Activated naive CD8-positive, alpha-beta T cell (primary cell): ENCODE measurements at regions not wholly inside any gene's neighbourhood (a gene's known extent, or its start where the extent isn't known, plus 50 kb on each side); places are given as distances from the start of the nearest gene placed in this dataset.
"Not testable (repeated sequence)": the region's sequence is repeated elsewhere in the genome, so short reads cannot be mapped to it uniquely, and the experiment has no call there.

Experiments
- H3K27ac Mint-ChIP-seq: one replicate; pipeline ENCODE4 v1.8.0; 2021; ENCODE audit warnings: mixed read lengths
- H3K27me3 Mint-ChIP-seq: one replicate; pipeline ENCODE4 v1.8.0; 2021; ENCODE audit warnings: mixed read lengths
- H3K36me3 Mint-ChIP-seq: one replicate; pipeline ENCODE4 v1.8.0; 2021; ENCODE audit warnings: mixed read lengths
- H3K4me1 Mint-ChIP-seq: one replicate; pipeline ENCODE4 v1.8.0; 2021; ENCODE audit warnings: low read depth, mixed read lengths
- H3K4me3 Mint-ChIP-seq: one replicate; pipeline ENCODE4 v1.8.0; 2021; ENCODE audit warnings: mild to moderate bottlenecking, mixed read lengths
- H3K9me3 Mint-ChIP-seq: one replicate; pipeline ENCODE4 v1.8.0; 2021; ENCODE audit warnings: low read depth, mixed read lengths

- Mint-ChIP-seq H3K27ac (no peak overlapping the region), H3K4me3 (no peak overlapping the region), H3K27me3 (peaks cover 2% of the 10 kb centered on the region), H3K36me3 (no peaks in the 10 kb centered on the region), H3K4me1 (no peaks in the 10 kb centered on the region), H3K9me3 (no peaks in the 10 kb centered on the region)
Measured at GRCh38 chr1:67482733-67483482, 52.7 kb upstream of the SERBP1 start.

GRCh38 chr1:67484492-67484891, 54.3 kb upstream of the SERBP1 start:
- Mint-ChIP-seq H3K4me1 (no peaks in the 10 kb centered on the region), H3K36me3 (no peaks in the 10 kb centered on the region), H3K27me3 (no peaks in the 10 kb centered on the region)

GRCh38 chr1:67485046-67485811, 55.0 kb upstream of the SERBP1 start:
- Mint-ChIP-seq H3K36me3 (no peaks in the 10 kb centered on the region), H3K27ac (no peak overlapping the region), H3K4me1 (no peaks in the 10 kb centered on the region), H3K4me3 (no peak overlapping the region), H3K27me3 (no peaks in the 10 kb centered on the region), H3K9me3 (no peaks in the 10 kb centered on the region)

More at GRCh38 chr1:67484492-67484891, 54.3 kb upstream of the SERBP1 start:
- Mint-ChIP-seq H3K27ac (no peak overlapping the region), H3K9me3 (no peaks in the 10 kb centered on the region), H3K4me3 (no peak overlapping the region)

GRCh38 chr1:67489643-67490042, 59.4 kb upstream of the SERBP1 start:
- Mint-ChIP-seq H3K4me1 (no peaks in the 10 kb centered on the region), H3K4me3 (no peak overlapping the region), H3K27me3 (no peaks in the 10 kb centered on the region), H3K9me3 (no peaks in the 10 kb centered on the region), H3K27ac (no peak overlapping the region), H3K36me3 (no peaks in the 10 kb centered on the region)

- no peaks in the 10 kb centered on the region for H3K4me1 Mint-ChIP-seq
- H3K27ac Mint-ChIP-seq, result no peak overlapping the region
- no peaks in the 10 kb centered on the region for H3K27me3 Mint-ChIP-seq
- no peaks in the 10 kb centered on the region for H3K36me3 Mint-ChIP-seq
- no peaks in the 10 kb centered on the region for H3K9me3 Mint-ChIP-seq
- H3K4me3 Mint-ChIP-seq, result no peak overlapping the region
Measured at GRCh38 chr1:67491280-67491679, 61.1 kb upstream of the SERBP1 start.

- H3K27ac Mint-ChIP-seq, result no peak overlapping the region
- H3K27me3 Mint-ChIP-seq, result no peaks in the 10 kb centered on the region
- no peaks in the 10 kb centered on the region for H3K36me3 Mint-ChIP-seq
- H3K4me1 Mint-ChIP-seq, result no peaks in the 10 kb centered on the region
- no peak overlapping the region for H3K4me3 Mint-ChIP-seq
- no peaks in the 10 kb centered on the region for H3K9me3 Mint-ChIP-seq
Measured at GRCh38 chr1:67493148-67493547, 62.9 kb upstream of the SERBP1 start.

DNA sequence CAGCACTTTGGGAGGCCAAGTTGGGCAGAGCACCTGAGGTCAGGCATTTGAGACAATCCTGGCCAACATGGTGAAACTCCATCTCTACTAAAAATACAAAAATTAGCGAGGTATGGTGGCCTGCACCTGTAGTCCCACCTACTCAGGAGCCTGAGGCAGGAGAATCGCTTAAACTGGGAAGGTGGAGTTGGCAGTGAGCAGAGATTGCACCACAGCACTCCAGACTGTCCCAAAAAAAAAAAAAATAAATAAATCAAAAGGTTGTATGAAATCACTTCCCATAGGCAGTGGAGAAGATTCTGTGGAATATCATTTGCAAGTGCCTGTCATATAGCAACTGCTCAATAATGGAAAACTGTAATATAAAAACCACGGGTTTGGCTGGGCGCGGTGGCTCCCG, 65.1 kb upstream of the SERBP1 start:
- Mint-ChIP-seq H3K4me1 (no peaks in the 10 kb centered on the region), H3K9me3 (no peaks in the 10 kb centered on the region)

DNA sequence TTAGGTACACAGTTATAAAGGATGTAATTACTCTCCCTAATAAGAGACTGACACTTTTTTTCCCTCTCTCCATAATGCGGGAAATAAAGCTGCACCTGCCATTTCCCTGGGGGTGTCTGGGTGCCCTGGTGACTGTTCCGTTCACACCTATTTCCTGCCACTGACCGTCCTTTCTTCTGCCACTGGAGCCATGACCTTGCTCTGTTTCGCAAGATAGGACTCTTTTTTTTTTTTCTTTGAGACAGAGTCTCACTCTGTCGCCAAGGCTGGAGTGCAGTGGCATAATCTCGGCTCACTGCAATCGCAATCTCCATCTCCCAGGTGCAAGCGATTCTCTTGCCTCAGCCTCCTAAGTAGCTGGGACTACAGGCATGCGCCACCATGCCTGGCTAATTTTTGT, 66.1 kb upstream of the SERBP1 start:
- Mint-ChIP-seq H3K4me3 (no peak overlapping the region), H3K27me3 (peaks cover 3% of the 10 kb centered on the region), H3K36me3 (no peaks in the 10 kb centered on the region), H3K9me3 (no peaks in the 10 kb centered on the region), H3K4me1 (no peaks in the 10 kb centered on the region), H3K27ac (no peak overlapping the region)

More for the DNA sequence above, 65.1 kb upstream of the SERBP1 start:
- no peak overlapping the region for H3K4me3 Mint-ChIP-seq
- H3K36me3 Mint-ChIP-seq, result no peaks in the 10 kb centered on the region
- H3K27me3 Mint-ChIP-seq, result no peaks in the 10 kb centered on the region
- no peak overlapping the region for H3K27ac Mint-ChIP-seq

GRCh38 chr1:67500413-67500959, 70.3 kb upstream of the SERBP1 start:
- Mint-ChIP-seq H3K4me3 (no peak overlapping the region), H3K4me1 (no peaks in the 10 kb centered on the region), H3K9me3 (no peaks in the 10 kb centered on the region), H3K27ac (no peak overlapping the region), H3K27me3 (peaks cover 6% of the 10 kb centered on the region), H3K36me3 (no peaks in the 10 kb centered on the region)

GRCh38 chr1:67503974-67504373, 73.8 kb upstream of the SERBP1 start:
- Mint-ChIP-seq H3K27me3 (peaks cover 6% of the 10 kb centered on the region), H3K4me1 (no peaks in the 10 kb centered on the region), H3K27ac (no peak overlapping the region), H3K4me3 (no peak overlapping the region), H3K9me3 (no peaks in the 10 kb centered on the region), H3K36me3 (no peaks in the 10 kb centered on the region)

DNA sequence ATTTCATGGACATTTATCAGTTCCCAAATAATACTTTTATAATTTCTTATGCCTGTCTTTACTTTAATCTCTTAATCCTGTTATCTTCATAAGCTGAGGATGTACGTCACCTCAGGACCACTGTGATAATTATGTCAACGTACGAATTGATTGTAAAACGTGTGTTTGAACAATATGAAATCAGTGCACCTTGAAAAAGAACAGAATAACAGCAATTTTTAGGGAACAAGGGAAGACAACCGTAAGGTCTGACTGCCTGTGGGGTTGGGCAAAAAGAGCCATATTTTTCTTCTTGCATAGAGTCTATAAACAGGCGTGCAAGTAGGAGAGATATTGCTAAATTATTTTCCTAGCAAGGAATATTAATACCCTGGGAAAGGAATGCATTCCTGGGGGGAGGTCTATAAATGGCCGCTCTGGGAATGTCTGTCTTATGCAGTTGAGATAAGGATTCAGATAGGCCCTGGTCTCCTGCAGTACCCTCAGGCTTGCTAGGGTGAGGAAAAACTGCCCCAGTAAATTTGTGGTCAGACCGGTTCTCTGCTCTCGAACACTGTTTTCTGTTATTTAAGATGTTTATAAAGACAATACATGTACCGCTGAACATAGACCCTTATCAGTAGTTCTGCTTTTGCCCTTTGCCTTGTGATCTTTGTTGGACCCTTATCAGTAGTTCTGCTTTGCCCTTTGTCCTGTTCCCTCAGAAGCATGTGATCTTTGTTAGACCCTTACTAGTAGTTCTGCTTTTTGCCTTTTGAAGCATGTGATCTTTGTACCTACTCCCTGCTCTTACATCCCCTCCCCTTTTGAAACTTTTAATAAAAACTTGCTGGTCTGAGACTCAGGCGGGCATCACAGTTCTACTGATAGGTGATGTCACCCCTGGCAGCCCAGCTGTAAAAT, 83.4 kb upstream of the SERBP1 start:
- H3K27ac Mint-ChIP-seq, H3K4me3 Mint-ChIP-seq, H3K9me3 Mint-ChIP-seq, H3K27me3 Mint-ChIP-seq, H3K4me1 Mint-ChIP-seq: not testable (repeated sequence)
- H3K36me3 Mint-ChIP-seq, result peaks cover 11% of the 10 kb centered on the region

- Mint-ChIP-seq H3K27ac (no peak overlapping the region), H3K9me3 (peaks cover 9% of the 10 kb centered on the region), H3K27me3 (no peaks in the 10 kb centered on the region)
Measured at GRCh38 chr1:67514300-67514699, 84.1 kb upstream of the SERBP1 start.

GRCh38 chr1:67514786-67515185, 84.6 kb upstream of the SERBP1 start:
- no peak overlapping the region for H3K4me3 Mint-ChIP-seq
- H3K4me1 Mint-ChIP-seq, result no peaks in the 10 kb centered on the region
- H3K9me3 Mint-ChIP-seq, result peaks cover 9% of the 10 kb centered on the region
- no peak overlapping the region for H3K27ac Mint-ChIP-seq
- H3K36me3 Mint-ChIP-seq, result peaks cover 11% of the 10 kb centered on the region
- no peaks in the 10 kb centered on the region for H3K27me3 Mint-ChIP-seq

More at GRCh38 chr1:67514300-67514699, 84.1 kb upstream of the SERBP1 start:
- Mint-ChIP-seq H3K36me3 (peaks cover 11% of the 10 kb centered on the region), H3K4me1 (no peaks in the 10 kb centered on the region), H3K4me3 (no peak overlapping the region)

GRCh38 chr1:67515324-67516080, 85.3 kb upstream of the SERBP1 start:
- no peaks in the 10 kb centered on the region for H3K4me1 Mint-ChIP-seq
- no peak overlapping the region for H3K27ac Mint-ChIP-seq
- H3K27me3 Mint-ChIP-seq, result no peaks in the 10 kb centered on the region
- peaks cover 11% of the 10 kb centered on the region for H3K36me3 Mint-ChIP-seq
- H3K4me3 Mint-ChIP-seq, result no peak overlapping the region
- peaks cover 9% of the 10 kb centered on the region for H3K9me3 Mint-ChIP-seq
